Panc1 (cell line): ENCODE measurements at regions not wholly inside any gene's neighbourhood (a gene's known extent, or its start where the extent isn't known, plus 50 kb on each side); places are given as distances from the start of the nearest gene placed in this dataset.

Experiments used
- ATAC-seq: fragments of 200-7000 bp; cut with Tn5 transposase; 2 replicates; pipeline ENCODE4 v1.9.1; 2020; ENCODE audit warnings: mild to moderate bottlenecking, moderate library complexity
- BruUV-seq: library from RNA; stranded (reverse); fragments of 400-500 nt; replicated peaks from 2 replicates; lab custom pipeline; 2021; lab: Mats Ljungman, UMichigan
- CTCF ChIA-PET: fragments of 300-600 bp; sonication (Branson Sonifier 250); formaldehyde crosslinking; loops from one replicate; lab custom pipeline; 2022; ENCODE audit warnings: antibody characterized with exemption; lab: Charles Lee
- POLR2A ChIA-PET: fragments of 300-600 bp; sonication (Branson Sonifier 250); formaldehyde crosslinking; loops from one replicate; lab custom pipeline; 2022; ENCODE audit warnings: antibody characterized with exemption; lab: Charles Lee
- DNase-seq: peaks from one replicate; pipeline ENCODE4 v3.0.0-alpha.2; 2010; ENCODE audit warnings: low read depth, low spot score
- H3K27ac ChIP-seq: 2 replicates; pipeline ENCODE4 v1.5.1; 2011; ENCODE audit warnings: mild to moderate bottlenecking, low read length, inconsistent platforms
- H3K27me3 ChIP-seq: fragments of 200-500 bp; sonication (Bioruptor generic); 2 replicates; pipeline ENCODE4 v1.6.0; 2014; ENCODE audit warnings: low read length, inconsistent platforms; ENCODE audit not compliant: control insufficient read depth, insufficient read depth
- H3K36me3 ChIP-seq: fragments of 200-500 bp; sonication (Bioruptor generic); 2 replicates; pipeline ENCODE4 v1.5.1; 2014; ENCODE audit warnings: inconsistent platforms, mild to moderate bottlenecking, low read length, moderate library complexity; ENCODE audit not compliant: control insufficient read depth, insufficient read depth
- H3K4me1 ChIP-seq: 2 replicates; pipeline ENCODE4 v1.5.1; 2011; ENCODE audit warnings: inconsistent platforms, mild to moderate bottlenecking, low read length, moderate library complexity; ENCODE audit not compliant: control insufficient read depth, insufficient read depth
- H3K4me3 ChIP-seq, 2 experiments: 2 replicates each; pipeline ENCODE4 v1.5.1; 2011 to 2012; ENCODE audit warnings: low read depth in 2 of 2, low read length in 2 of 2, mild to moderate bottlenecking in 2 of 2, inconsistent platforms in 1 of 2, moderate library complexity in 1 of 2
- H3K9me3 ChIP-seq: fragments of 200-500 bp; sonication (Bioruptor generic); 2 replicates; pipeline ENCODE4 v1.5.1; 2014; ENCODE audit warnings: low read depth, mild to moderate bottlenecking, inconsistent platforms, low read length, moderate library complexity; ENCODE audit not compliant: control insufficient read depth, insufficient read depth
- POLR2AphosphoS5 ChIP-seq: IDR thresholded peaks from 2 replicates; pipeline ENCODE4 v1.6.1; 2012; ENCODE audit warnings: mild to moderate bottlenecking, low read depth, low read length, moderate library complexity
- SIN3A ChIP-seq: IDR thresholded peaks from 2 replicates; pipeline ENCODE4 v1.6.1; 2012; ENCODE audit warnings: low read depth, mild to moderate bottlenecking, low read length, moderate library complexity, borderline replicate concordance; ENCODE audit not compliant: insufficient read depth
- TCF7L2 ChIP-seq: IDR thresholded peaks from 2 replicates; pipeline ENCODE4 v1.6.1; 2011; ENCODE audit warnings: mild to moderate bottlenecking, low read depth, low read length, inconsistent platforms
- in situ Hi-C: cut with HindIII; loops from 2 replicates; pipeline ENCODE4 v1.10.0; 2016; ENCODE audit warnings: low sequenced_read_pairs, low pct_unique_long_range_greater_than_20kb
- intact Hi-C: fragments of 100-400 bp; cut with micrococcal nuclease; formaldehyde crosslinking; loops from one replicate; pipeline ENCODE4 v1.10.0; 2022; ENCODE audit not compliant: unreplicated experiment
- TF ChIP-seq, protein P1 (sequence below): fragments of 450-650 bp; IDR thresholded peaks from 2 replicates; pipeline ENCODE4 v1.5.1; 2017; ENCODE audit warnings: mild to moderate bottlenecking
- TF ChIP-seq, protein P2 (sequence below), 2 experiments: IDR thresholded peaks; 2 replicates each; pipeline ENCODE4 v1.6.1; 2011 to 2012; ENCODE audit warnings: low read depth in 2 of 2, control low read depth in 1 of 2, low read length in 1 of 2, mild to moderate bottlenecking in 1 of 2, moderate library complexity in 1 of 2; ENCODE audit not compliant: insufficient read depth in 1 of 2

DNA sequence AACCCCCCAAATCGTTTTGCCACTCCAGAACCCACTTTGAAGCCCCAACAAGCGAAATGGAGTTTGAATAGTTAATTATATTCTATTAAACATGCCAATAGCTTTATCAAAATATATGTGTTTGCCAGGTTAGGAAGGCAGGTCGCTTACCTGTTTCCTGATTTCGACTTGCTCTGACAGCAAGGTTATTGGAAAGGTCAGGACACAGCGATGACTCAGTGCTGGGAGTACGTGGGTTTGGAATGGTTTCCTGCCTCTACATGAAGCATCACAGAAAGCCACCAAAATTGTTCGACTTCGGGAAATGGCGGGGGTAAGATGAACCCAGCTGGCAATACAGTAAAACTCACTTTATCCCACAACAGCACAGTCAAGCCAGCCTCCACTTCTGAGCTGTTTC lies 135.6 kb upstream of the ABI3BP start:
- CTCF ChIA-PET, result interaction anchor here (0.6 kb wide), 1 partner anchor 30 kb away, joined by 6 read pairs; no protein-coding TSS in a partner anchor
- Histone ChIP-seq H3K27me3 (peaks cover 4% of the 10 kb centered on the region; the same call in 1 of the 2 replicates), H3K4me3 (no peak overlapping the region), H3K9me3 (no peaks in the 10 kb centered on the region), H3K4me1 (no peaks in the 10 kb centered on the region), H3K36me3 (no peaks in the 10 kb centered on the region), H3K27ac (no peak overlapping the region)
- TF ChIP-seq, protein P1, sequence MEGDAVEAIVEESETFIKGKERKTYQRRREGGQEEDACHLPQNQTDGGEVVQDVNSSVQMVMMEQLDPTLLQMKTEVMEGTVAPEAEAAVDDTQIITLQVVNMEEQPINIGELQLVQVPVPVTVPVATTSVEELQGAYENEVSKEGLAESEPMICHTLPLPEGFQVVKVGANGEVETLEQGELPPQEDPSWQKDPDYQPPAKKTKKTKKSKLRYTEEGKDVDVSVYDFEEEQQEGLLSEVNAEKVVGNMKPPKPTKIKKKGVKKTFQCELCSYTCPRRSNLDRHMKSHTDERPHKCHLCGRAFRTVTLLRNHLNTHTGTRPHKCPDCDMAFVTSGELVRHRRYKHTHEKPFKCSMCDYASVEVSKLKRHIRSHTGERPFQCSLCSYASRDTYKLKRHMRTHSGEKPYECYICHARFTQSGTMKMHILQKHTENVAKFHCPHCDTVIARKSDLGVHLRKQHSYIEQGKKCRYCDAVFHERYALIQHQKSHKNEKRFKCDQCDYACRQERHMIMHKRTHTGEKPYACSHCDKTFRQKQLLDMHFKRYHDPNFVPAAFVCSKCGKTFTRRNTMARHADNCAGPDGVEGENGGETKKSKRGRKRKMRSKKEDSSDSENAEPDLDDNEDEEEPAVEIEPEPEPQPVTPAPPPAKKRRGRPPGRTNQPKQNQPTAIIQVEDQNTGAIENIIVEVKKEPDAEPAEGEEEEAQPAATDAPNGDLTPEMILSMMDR, result no peak
- TF ChIP-seq TCF7L2 (no peak), POLR2AphosphoS5 (no peak), SIN3A (no peak)
- TF ChIP-seq, protein P2, sequence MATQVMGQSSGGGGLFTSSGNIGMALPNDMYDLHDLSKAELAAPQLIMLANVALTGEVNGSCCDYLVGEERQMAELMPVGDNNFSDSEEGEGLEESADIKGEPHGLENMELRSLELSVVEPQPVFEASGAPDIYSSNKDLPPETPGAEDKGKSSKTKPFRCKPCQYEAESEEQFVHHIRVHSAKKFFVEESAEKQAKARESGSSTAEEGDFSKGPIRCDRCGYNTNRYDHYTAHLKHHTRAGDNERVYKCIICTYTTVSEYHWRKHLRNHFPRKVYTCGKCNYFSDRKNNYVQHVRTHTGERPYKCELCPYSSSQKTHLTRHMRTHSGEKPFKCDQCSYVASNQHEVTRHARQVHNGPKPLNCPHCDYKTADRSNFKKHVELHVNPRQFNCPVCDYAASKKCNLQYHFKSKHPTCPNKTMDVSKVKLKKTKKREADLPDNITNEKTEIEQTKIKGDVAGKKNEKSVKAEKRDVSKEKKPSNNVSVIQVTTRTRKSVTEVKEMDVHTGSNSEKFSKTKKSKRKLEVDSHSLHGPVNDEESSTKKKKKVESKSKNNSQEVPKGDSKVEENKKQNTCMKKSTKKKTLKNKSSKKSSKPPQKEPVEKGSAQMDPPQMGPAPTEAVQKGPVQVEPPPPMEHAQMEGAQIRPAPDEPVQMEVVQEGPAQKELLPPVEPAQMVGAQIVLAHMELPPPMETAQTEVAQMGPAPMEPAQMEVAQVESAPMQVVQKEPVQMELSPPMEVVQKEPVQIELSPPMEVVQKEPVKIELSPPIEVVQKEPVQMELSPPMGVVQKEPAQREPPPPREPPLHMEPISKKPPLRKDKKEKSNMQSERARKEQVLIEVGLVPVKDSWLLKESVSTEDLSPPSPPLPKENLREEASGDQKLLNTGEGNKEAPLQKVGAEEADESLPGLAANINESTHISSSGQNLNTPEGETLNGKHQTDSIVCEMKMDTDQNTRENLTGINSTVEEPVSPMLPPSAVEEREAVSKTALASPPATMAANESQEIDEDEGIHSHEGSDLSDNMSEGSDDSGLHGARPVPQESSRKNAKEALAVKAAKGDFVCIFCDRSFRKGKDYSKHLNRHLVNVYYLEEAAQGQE (IDR thresholded peaks at IDR 0.05; ENCODE audit: insufficient read depth in 1 of 2, low read depth in 2 of 2, low read length in 1 of 2), result no peak
- BruUV-seq, result no TSS peak
- ATAC-seq (no peak), DNase-seq (no peak)
- in situ Hi-C loops (no loop called here), intact Hi-C loops (no loop called here)
- POLR2A ChIA-PET, result no interaction called here

DNA sequence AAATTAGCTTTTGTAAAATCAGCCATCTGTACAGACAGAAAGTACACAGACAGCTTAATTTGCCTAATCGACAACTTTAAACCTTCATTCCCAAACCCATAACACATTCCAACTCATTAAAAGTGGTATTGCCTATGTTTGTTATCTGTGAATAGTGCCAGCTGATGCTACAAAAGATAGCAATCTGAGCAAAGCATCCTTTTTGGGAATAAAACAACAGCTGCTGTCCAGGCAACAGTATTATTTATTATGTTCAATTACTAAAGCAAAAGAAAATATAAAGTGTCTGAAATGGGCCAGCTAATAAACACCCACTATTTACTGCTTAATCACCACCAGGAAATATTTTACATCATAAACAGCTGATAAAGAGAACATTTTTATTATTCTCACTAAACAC lies 134.8 kb upstream of the ABI3BP start:
- no TSS peak for BruUV-seq
- Histone ChIP-seq H3K27me3 (peaks cover 4% of the 10 kb centered on the region; the same call in 1 of the 2 replicates), H3K4me3 (no peak overlapping the region), H3K36me3 (no peaks in the 10 kb centered on the region), H3K9me3 (no peaks in the 10 kb centered on the region), H3K27ac (no peak overlapping the region), H3K4me1 (no peaks in the 10 kb centered on the region)
- in situ Hi-C loops (no loop called here), intact Hi-C loops (no loop called here)
- no peak for DNase-seq
- no peak for ATAC-seq
- POLR2A ChIA-PET, result no interaction called here
- TF ChIP-seq TCF7L2 (no peak), POLR2AphosphoS5 (no peak), SIN3A (no peak)
- TF ChIP-seq, protein P2 (IDR thresholded peaks at IDR 0.05; ENCODE audit: insufficient read depth in 1 of 2, low read depth in 2 of 2, low read length in 1 of 2), result no peak
- TF ChIP-seq, protein P1, result no peak
- CTCF ChIA-PET, result no interaction called here
